Skeletal muscle cell (primary cell): ENCODE measurements at regions not wholly inside any gene's neighbourhood (a gene's known extent, or its start where the extent isn't known, plus 50 kb on each side); places are given as distances from the start of the nearest gene placed in this dataset.

ENCODE experiments used
- DNase-seq: peaks from one replicate; pipeline ENCODE4 v3.0.0-alpha.2; 2010; ENCODE audit warnings: low read depth
- H3K4me3 ChIP-seq: 2 replicates; pipeline ENCODE4 v1.5.1; 2011; ENCODE audit warnings: low read depth, mild to moderate bottlenecking, control low read depth, low read length, moderate library complexity

DNA sequence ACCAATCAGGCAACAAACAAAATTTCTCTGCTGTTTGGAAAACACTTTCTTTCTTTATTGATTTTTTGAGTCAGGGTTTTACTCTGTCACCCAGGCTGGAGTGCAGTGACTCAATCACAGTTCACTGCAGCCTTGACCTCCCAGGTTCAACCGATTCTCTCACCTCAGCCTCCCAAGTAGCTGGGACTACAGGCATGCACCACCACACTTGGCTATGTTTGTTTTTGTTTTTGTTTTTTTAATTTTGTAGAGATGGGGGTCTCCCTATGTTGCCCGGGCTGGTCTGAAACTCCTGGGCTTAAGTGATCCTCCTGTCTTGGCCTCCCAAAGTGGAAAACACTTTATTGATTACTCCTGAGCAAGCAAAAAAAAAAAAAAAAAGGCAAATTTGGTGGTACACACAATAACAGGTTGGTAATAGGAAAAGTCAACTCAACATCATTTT is 276.4 kb downstream of the SOX9 start:
- no peak for DNase-seq

DNA sequence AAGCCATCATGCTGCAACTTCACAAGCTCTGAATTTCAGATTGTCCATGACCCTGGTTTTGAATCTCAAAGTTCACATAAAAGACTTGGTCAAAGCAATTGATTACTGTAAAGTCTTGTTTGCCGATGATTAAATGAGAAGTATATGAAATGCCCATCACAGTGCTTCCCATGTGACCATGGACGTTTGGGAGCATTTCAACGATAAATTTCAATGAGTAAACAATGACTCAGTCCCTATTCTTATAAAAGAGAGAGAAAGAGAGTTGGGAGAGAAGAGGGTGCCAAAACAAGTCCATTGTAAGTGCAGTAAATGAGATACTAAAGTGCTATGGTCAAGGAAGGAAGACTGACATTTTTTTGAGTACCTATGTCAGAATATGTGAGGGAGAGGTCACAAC is 276.9 kb downstream of the SOX9 start:
- no peak for DNase-seq
- no peak overlapping the region for H3K4me3 ChIP-seq

More for the DNA sequence above, 276.4 kb downstream of the SOX9 start:
- H3K4me3 ChIP-seq: no peak overlapping the region

DNA sequence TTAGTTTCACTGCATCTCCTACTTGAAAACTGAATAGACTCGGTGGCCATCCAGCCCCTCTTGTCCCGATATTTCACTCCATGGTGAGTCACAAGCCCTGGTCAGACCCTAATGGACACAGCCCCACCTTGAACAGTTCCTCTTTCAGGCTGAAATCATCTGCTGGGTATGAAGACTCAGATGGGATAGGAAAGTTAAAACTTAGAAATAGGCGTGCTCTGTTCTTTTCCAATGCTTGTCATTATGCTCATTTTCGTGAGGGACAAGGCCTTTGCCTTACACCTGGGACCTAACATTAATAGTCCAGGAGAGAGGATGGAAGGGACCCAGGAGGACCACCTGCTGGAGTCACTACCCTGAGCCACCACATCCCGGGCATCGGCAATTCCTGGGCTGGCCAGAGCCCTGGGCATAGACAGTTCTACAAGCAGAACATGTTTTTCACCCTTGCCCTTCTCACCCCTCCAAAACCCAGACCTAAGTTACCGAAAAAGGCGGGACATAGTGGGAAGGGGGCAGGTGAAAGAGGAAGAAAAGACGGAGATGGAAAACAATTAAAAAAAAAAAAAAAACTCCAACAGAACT is 278.3 kb downstream of the SOX9 start:
- no peak for DNase-seq
- H3K4me3 ChIP-seq: no peak overlapping the region

DNA sequence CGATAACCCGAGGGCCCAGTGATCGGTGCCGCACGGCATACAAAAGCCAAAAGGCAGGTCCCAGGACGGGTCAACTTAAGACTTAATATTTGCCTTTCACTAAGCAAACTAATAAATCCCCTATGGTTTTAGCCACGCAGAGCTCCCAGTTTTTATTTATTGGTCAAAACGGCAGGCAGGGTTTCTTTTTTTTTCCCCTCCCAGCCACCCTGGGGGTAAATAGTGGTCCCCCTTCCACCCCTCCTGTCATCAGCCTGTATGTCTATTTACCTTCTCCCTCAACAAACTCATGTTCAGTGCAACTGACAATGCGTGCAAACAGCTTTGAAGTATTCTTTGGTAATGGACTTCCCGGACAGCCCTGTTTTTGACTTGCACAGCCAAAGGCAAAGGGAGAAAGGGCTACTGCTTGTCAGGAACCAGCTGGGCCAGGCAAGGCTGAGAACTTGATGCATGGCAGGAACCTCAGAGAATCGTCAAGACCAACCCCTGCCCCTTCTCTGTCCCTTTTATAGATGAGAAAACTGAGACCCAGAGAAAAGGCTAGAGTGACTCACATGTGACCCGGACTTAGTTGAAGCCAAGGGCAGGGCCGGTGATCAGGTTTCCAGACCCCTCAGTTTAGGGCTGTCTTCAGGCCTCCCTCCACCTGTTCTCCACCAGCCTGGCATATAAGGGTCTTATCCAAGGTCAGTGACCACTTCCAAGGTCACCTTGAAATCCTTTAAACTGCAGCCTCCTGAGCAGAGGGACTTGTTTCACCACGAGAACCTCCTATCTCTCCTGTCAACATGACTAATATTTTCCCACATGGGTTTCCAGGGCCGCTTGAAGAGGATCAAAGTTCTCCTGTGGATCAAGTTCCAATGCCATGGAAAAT is 279.0 kb downstream of the SOX9 start:
- no peak for DNase-seq
- H3K4me3 ChIP-seq: no peak overlapping the region

DNA sequence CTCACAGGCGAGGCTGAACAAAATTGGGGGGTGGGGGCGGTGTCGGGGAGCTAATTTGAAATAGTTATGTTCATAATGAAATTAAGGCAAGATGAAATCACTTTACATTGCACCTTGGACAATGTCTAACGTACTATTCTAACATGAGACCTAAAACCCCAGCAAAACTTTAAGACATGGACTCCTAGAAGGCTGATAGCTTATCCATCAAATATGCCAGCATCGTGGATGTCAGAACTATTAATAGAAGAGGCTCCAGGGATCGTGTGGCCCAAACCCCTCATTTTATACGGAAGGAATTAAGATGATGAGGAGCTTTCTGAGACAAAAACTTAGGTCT is 279.6 kb downstream of the SOX9 start:
- no peak overlapping the region for H3K4me3 ChIP-seq

DNA sequence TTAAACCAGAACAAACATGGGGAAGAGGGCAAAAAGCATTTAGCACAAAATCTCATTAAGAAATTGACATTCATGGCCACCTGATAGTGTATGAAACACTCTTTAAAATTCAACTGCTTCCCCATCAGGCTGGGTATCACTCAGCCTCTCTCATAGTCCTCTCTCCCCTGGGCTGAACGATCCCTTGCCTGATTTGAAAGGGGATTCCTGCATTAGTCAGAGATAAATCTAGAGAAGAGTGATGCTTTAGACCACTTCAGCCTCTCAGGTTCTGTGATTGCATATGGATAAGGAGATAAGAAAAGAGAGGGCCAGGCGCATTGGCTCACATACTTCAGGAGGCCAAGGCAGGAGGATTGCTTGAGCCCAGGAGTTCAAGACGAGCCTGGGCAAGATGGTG is 280.0 kb downstream of the SOX9 start:
- no peak overlapping the region for H3K4me3 ChIP-seq
- no peak for DNase-seq

More for the DNA sequence above, 279.6 kb downstream of the SOX9 start:
- DNase-seq: no peak

DNA sequence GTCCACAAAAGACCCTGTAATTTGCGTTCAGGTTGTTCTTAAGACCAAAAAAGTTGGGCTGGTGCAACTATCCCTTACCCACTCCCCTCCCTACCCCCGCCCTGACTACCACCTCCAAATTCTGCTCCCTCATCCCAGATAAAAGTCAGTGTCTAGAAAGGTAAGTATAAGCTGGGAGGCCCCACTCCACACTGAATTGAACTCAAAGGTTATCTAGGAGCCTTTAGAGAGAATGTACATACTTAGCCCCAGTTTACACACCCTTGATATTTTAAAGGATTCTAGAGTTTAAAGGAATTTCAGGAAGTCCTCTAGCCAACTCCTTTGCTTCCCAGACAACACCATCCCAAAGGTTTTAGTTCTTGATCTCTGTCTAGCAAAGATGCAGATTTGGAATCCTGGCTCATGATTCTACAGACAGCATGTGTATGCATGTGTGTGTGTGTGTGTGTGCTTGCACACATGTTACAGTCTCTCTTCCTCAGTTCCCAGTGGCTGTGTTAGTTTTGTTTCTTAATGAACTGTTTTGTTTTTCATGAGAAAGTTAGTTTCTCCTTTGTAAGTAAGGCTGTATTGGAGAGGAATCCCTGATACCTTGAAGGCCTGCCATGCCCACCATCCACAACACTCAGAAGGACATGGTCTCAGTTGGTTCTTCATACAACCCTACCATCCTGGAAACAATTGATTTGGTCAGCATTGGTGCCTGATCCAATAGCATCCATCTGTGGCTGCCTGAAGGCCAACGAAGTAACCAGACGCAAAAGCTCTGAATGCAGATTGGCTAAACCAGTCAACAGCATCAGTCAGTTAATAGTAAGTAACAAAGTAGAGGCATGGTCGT is 281.3 kb downstream of the SOX9 start:
- no peak overlapping the region for H3K4me3 ChIP-seq
- no peak for DNase-seq

DNA sequence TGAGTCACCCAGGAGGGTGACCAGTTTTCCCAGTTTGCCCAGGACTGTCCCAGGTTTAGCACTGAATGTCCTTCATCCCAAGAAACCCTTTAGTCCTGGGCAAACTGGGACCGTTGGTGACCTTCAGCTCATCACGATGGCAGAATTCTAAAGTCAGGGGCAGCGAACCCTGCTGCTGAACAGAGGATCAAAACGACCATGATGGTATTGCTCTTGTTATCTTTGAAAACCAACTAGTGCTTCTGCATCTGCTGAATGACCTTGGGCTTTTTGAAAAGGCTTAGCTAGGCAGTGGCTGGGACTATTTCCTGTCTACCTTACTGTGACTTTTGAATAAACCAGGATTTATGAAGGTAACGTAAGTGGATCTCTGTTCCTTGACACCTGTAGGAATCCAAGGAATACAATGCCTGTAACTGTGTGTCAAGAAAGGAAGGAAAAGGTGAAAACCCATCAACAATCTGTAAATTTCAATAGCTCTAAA is 281.9 kb downstream of the SOX9 start:
- no peak for DNase-seq
- H3K4me3 ChIP-seq: no peak overlapping the region

DNA sequence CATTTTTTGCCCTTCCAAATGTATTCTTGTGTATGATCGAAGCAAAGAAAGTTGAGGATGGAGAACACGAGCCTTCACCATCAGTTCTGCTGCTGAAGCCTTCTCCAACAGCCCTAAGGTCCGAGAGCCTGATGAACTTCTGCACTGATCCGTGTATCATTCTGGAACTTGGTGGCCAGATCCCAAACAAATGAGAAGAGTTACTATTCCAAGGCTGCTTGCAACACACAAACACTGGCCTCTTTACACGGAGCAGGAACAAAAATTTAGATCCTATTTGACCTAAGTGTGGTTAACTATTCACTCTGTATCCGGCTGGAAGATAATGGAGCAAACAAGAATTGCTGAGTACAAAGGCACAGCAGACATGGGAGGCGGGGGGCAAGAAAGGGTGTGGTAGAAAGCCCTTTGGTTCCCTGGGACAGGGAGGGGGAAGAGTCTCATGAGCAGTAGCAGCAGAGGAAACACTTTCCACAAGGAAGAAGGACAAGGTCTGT is 282.9 kb downstream of the SOX9 start:
- H3K4me3 ChIP-seq: no peak overlapping the region
- no peak for DNase-seq

DNA sequence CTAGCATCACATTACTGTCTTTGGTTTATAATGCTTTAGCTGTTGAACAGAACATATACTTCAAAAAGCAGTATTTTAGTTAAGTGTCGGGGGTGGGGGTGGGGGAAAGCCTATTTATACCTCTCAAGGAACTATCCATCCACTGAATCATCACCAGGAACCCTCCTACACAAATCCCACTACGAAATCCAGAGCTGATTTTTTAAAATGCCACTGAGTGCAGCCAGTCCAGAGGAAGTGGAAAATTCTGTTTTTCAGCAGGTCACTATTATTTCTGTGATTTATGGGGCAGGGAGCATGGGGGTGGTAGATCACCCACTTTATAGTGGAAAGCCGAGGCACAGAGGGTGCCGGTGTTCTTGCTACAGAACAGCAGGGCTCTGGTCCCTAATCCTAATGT is 284.1 kb downstream of the SOX9 start:
- DNase-seq: peak; percentile 53
- no peak overlapping the region for H3K4me3 ChIP-seq

DNA sequence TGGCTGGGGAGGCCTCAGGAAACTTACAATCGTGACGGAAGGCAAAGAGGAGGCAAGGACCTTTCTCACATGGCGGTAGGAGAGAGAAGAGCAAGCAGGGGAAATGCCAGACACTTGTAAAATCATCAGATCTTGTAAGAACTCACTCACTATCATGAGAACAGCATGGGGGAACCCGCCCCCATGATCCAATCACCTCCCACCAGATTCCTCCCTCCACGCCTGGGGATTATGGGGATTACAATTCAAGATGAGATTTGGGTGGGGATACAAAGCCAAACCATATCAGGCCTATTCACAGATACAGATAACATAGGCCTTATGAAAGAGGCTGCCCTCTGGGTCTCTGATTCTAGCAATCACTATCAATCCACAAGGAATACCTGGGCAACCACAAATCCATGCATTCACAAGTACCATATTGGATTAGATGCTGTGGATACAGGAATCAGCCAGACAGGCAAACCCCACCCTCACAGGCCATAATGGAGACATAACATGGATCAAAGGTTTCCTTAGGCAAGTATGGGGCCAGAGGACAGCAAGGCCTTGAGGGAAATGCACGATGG is 284.9 kb downstream of the SOX9 start:
- DNase-seq: no peak
- no peak overlapping the region for H3K4me3 ChIP-seq

DNA sequence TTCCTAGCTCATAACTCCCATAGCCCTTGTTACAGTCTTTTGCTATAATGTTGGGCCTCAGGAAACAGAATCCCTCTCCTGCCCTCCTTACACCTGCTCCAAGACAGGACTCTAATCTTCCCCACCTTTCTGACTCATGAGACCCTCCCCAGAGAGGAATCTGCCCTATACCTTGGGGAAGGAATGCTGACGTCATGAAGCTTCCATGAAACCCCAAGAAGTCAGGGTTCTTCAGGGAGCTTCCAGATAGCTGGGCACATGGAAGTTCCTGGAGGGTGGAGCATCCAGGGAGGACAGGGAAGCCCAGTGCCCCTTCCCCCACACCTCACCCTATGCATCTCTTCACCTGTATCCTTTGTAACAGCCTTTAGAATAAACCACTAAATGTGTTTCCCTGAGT is 285.7 kb downstream of the SOX9 start:
- no peak overlapping the region for H3K4me3 ChIP-seq
- DNase-seq: no peak

DNA sequence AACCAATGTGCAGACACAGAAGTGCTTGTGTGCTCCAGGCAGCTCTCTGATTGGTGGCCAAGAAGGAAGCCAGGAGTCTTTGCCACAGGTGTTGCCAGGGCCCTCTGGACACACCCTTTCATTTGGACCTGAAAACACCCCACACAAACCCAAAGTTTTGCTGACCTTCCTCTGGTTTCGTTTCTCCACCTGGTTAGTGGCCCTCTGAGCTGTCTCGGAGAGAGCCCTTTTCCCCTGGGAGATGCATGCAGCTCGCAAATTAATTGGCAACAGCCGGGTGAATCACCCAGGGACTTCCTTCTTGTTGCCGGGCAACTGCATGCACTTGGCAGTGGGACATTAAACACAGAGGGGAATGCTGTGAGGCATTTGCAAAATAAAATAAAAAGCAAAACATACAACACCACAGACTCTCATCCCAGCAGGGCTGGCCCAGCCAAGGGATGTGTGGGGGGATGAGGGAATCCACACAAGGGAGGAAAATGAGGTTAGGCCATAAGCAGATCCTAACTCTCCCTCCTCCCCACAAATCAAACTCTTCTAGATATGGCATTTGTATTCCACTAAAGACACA is 286.6 kb downstream of the SOX9 start:
- peak; percentile 82 for DNase-seq
- H3K4me3 ChIP-seq: no peak overlapping the region

DNA sequence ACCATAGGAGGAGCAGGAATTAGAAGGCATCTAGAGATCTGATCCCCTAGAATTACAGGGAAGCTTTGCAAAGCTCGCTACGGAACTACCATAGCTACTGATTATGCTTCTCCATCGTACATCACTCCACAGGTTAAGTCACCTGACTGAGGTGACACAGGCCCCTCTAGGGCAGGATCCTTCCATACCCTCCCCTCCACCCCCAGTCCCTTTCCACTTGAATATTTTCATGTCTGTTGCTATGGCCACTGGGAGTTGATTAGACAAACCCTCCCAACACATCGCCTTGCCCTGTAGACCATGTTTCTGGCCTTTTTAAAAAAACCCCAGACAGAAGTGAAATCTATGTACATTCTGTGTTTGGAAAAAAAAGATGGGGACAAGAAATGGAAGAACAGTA is 287.1 kb downstream of the SOX9 start:
- no peak overlapping the region for H3K4me3 ChIP-seq
- DNase-seq: no peak

DNA sequence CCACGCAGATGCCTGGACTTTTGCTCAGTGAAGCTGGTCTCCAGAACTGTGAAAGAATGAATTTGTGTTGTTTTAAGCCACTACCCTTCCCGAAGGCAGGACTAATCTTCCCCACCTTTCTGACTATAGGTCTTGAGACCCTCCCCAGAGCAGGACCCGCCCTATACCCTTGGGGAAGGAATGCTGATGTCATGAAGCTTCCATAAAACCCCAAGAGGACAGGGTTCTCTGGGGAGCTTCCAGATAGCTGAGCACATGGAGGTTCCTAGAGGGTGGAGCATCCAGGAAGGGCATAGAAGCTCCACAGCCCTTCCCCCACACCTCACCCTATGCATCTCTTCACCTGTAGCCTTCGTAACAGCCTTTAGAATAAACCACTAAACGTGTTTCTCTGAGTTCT is 287.8 kb downstream of the SOX9 start:
- DNase-seq: no peak
- H3K4me3 ChIP-seq: no peak overlapping the region

DNA sequence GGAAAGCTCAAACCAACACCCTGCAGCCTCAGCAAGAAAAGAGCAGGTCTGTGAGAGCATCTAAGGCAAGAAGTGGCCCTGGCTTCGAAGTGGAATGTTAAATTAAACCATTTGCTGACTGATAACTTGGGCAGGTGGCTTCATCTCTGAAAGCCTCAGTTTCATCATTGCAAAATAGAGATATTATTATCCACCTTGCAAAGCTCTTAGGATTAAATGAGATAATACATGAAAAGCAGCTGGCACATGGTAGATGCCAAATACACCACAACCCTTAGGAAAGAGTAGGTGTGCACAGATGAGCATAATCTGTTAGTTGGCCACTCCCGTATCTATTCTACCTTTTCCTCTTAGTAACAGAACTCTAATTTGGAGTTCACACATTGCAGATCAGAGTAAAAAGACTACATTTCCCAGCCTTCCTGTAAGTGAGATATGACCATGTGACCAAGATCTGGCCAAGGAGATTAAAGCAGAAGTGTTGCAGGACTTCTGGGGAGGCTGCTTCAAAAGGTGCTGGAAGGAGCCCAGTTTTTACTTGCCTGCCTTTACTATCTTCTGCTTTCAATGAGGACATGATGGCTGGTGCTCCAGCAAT is 288.7 kb downstream of the SOX9 start:
- DNase-seq: no peak
- H3K4me3 ChIP-seq: no peak overlapping the region

DNA sequence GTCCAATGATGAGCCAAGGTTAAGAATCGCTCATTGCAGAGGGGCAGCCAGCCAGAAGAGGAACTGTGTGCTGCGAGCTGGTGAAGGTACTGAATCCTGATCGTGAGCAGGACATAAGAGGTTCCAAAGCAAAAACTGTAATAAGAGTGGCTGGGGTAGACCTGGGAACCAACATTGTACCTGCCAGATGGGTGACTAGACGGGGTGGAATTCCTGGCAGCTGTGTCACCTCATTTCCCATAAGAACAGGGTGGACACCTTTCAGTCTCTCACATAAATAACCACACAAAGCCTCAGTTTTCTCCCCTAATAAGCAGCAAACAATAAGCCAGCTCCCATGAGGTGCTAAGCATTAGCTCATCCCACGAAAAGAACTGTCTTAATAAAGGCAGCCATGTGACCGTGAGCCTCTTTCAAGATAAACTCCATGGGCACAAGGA is 290.3 kb downstream of the SOX9 start:
- no peak for DNase-seq
- no peak overlapping the region for H3K4me3 ChIP-seq

DNA sequence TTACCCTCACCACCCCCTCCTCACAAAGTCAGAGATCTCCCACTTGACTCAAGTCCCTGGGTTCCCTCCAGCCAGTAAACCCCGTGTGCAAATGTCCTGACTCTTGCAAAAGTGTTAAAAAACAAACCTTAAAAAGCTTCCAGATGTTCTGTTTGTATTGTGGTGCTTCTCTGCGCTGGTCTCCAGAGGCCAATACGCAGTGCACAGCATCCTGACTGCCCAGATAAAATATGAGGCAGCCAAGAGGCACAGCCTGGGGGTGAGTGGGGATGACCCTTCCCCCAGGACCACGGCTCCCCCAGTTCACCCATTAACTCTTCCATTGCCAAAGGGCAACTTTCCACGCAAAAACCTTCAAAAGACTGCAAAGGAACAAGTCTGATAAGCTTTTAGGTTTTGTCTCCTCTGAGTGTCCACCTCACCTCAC is 291.8 kb downstream of the SOX9 start:
- DNase-seq: no peak
- H3K4me3 ChIP-seq: no peak overlapping the region
